HTR-8/SVneo (cell line): ENCODE measurements at regions not wholly inside any gene's neighbourhood (a gene's known extent, or its start where the extent isn't known, plus 50 kb on each side); places are given as distances from the start of the nearest gene placed in this dataset.
"Not testable (repeated sequence)": the region's sequence is repeated elsewhere in the genome, so short reads cannot be mapped to it uniquely, and the experiment has no call there.

Source experiments
- DNase-seq: peaks from one replicate; pipeline ENCODE4 v3.0.0; 2011; ENCODE audit warnings: low spot score, mixed read lengths; ENCODE audit not compliant: insufficient read length
- FAIRE-seq: peaks from 2 replicates; lab custom pipeline; 2011; peaks lifted over from hg19 to GRCh38; lab: Jason Lieb, UNC

GRCh38 chr18:15164446-15164845, 416.5 kb downstream of the ANKRD30B start:
- DNase-seq, FAIRE-seq: not testable (repeated sequence)

- DNase-seq (no peak), FAIRE-seq (no peak)
Observed at GRCh38 chr18:15165048-15165447, 417.1 kb downstream of the ANKRD30B start.

- FAIRE-seq, DNase-seq: not testable (repeated sequence)
Observed at GRCh38 chr18:15193028-15193427, 445.1 kb downstream of the ANKRD30B start.

- FAIRE-seq, DNase-seq: not testable (repeated sequence)
Observed at GRCh38 chr18:15193813-15194212, 445.8 kb downstream of the ANKRD30B start.

- DNase-seq = peak; percentile 1
- FAIRE-seq = not testable (repeated sequence)
Observed at GRCh38 chr18:15197338-15198115, 449.6 kb downstream of the ANKRD30B start.

GRCh38 chr18:15198116-15198389, 450.1 kb downstream of the ANKRD30B start:
- no peak for DNase-seq

More at GRCh38 chr18:15198116-15198389, 450.1 kb downstream of the ANKRD30B start:
- no peak for FAIRE-seq
